ENCODE measurements at regions not wholly inside any gene's neighbourhood (a gene's known extent, or its start where the extent isn't known, plus 50 kb on each side); places are given as distances from the start of the nearest gene placed in this dataset.

DNA sequence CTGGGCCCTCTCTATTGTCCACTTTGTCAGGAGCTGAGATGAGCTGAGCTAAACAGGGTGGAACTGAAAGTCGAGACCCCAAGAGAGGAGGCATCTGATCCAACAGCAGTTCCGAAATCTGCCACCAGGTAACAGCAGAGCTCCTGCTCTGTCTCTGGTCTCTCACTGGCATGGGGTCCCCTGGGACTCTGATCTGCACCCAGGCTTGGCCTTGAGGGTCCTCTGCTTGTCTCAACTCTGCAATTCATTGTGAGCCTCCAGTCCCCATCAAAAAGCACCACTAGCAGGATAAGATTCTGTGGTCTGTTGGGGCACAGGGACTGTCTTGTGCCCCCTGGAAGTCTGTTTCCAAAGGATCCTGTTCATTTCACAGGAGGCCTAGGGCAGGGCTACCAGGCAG, 62.5 kb upstream of the TOP1 start:
- TF ChIP-seq ZFP30 (CRISPR knock-in tag; IDR thresholded peaks at IDR 0.05) (no peak), CSRNP3 (CRISPR knock-in tag; IDR thresholded peaks at IDR 0.05) (no peak), ZNF8 (CRISPR knock-in tag; IDR thresholded peaks at IDR 0.05) (no peak), ZNF565 (CRISPR knock-in tag; conservative IDR thresholded peaks at IDR 0.05; ENCODE audit: low read depth) (no peak), ISL1 (CRISPR knock-in tag; IDR thresholded peaks at IDR 0.05) (no peak)
- no peak for ATAC-seq

DNA sequence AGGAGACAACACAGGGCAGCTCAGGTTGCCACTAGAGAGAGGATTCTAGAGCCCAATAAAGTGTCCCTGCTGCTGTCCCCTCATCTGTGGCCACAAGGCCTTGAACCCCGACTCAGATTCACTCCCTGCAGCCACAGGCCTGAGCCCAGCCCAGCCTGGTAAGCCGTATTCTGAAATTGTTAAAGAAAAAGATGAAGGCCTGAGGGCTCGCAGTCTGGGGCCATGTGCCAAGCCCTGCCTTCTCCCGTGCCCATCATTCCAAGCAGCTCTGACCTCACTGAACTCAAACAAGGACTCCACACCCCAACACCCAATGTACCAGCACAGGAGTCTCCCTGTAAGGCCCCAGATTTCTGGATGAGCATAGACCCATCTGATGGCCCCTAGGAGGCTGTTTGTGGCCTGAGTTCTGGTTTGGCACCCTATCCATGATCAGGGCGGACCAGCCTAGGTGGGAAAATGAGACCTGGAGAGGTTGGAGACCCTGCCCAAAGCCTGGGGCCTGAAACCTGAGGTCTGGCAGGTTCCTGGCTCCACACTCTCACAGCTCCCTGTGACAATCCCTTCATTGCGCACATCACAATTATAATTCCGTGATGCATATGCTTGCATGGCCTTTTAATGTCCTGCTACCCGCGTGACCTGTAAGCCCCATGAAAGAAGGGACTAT, 62.0 kb upstream of the TOP1 start:
- no peak for TF ChIP-seq ISL1 (CRISPR knock-in tag; IDR thresholded peaks at IDR 0.05)
- no peak for ATAC-seq

DNA sequence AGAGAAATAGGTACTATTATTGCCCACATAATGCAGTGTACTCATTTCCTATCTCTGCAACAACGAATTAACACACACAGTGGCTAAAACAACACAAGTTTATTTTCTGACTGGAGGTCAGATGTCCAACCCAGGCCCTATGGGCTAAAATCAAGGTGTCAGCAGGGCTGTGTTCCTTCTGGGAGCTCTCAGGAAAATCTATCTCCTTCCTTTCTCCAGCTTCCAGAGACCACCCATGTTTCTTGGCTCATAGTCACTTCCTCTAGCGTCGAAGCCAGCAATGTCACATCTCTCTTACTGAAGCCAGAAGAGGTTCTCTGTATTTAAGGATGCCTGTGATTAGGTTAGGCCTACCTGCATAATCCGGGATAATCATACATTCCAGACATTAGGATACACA, 60.9 kb upstream of the TOP1 start:
- no peak for ATAC-seq

DNA sequence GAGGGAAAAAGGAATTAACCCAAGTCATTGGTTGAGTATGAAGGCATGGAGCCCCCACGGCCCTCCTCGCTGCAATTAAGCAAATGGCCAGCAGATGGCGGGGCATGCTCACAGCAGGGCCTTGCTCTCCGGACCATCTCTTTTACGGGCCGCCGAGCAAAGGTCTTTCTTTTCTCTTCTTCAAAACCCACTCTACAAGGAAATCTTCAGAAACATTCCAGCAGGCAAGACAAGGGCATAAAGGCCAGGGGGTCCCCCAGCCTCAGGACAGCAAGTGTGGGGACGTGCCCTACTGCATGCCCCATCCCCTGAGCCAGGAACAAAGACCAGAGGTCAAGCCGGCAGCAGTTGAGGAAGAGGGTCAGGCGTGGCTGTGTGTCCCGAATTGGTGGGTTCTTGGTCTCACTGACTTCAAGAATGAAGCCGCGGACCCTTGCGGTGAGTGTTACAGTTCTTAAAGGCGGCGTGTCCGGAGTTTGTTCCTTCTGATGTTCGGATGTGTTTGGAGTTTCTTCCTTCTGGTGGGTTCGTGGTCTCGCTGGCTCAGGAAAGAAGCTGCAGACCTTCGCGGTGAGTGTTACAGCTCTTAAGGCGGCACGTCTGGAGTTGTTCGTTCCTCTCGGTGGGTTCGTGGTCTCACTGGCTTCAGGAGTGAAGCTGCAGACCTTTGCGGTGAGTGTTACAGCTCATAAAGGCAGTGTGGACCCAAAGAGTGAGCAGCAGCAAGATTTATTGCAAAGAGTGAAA, 59.6 kb upstream of the TOP1 start:
- peak; percentile 99 for ATAC-seq

More for the DNA sequence above, 60.9 kb upstream of the TOP1 start:
- TF ChIP-seq BACH2 (CRISPR knock-in tag; IDR thresholded peaks at IDR 0.05; ENCODE audit: borderline replicate concordance) (no peak), CSRNP3 (CRISPR knock-in tag; IDR thresholded peaks at IDR 0.05) (no peak), ARNTL (CRISPR knock-in tag; IDR thresholded peaks at IDR 0.05; ENCODE audit: borderline replicate concordance, low read depth) (no peak), TOX (CRISPR knock-in tag; IDR thresholded peaks at IDR 0.05; ENCODE audit: borderline replicate concordance) (no peak), TCF4 (CRISPR knock-in tag; IDR thresholded peaks at IDR 0.05; ENCODE audit: borderline replicate concordance) (no peak), ZC3H10 (CRISPR knock-in tag; IDR thresholded peaks at IDR 0.05) (no peak), RARB (CRISPR knock-in tag; IDR thresholded peaks at IDR 0.05) (no peak), OSR1 (CRISPR knock-in tag; IDR thresholded peaks at IDR 0.05) (no peak), ZNF8 (CRISPR knock-in tag; IDR thresholded peaks at IDR 0.05) (no peak), PPARA (CRISPR knock-in tag; IDR thresholded peaks at IDR 0.05; ENCODE audit: borderline replicate concordance) (no peak), ZNF565 (CRISPR knock-in tag; conservative IDR thresholded peaks at IDR 0.05; ENCODE audit: low read depth) (no peak), ESRRG (CRISPR knock-in tag; IDR thresholded peaks at IDR 0.05) (no peak), SNAI2 (CRISPR knock-in tag; IDR thresholded peaks at IDR 0.05) (no peak), ZFP30 (CRISPR knock-in tag; IDR thresholded peaks at IDR 0.05) (no peak)
- TF ChIP-seq, protein P1, sequence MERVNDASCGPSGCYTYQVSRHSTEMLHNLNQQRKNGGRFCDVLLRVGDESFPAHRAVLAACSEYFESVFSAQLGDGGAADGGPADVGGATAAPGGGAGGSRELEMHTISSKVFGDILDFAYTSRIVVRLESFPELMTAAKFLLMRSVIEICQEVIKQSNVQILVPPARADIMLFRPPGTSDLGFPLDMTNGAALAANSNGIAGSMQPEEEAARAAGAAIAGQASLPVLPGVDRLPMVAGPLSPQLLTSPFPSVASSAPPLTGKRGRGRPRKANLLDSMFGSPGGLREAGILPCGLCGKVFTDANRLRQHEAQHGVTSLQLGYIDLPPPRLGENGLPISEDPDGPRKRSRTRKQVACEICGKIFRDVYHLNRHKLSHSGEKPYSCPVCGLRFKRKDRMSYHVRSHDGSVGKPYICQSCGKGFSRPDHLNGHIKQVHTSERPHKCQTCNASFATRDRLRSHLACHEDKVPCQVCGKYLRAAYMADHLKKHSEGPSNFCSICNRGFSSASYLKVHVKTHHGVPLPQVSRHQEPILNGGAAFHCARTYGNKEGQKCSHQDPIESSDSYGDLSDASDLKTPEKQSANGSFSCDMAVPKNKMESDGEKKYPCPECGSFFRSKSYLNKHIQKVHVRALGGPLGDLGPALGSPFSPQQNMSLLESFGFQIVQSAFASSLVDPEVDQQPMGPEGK (CRISPR knock-in tag; IDR thresholded peaks at IDR 0.05; ENCODE audit: borderline replicate concordance) = no peak
- TF ChIP-seq, protein P2, sequence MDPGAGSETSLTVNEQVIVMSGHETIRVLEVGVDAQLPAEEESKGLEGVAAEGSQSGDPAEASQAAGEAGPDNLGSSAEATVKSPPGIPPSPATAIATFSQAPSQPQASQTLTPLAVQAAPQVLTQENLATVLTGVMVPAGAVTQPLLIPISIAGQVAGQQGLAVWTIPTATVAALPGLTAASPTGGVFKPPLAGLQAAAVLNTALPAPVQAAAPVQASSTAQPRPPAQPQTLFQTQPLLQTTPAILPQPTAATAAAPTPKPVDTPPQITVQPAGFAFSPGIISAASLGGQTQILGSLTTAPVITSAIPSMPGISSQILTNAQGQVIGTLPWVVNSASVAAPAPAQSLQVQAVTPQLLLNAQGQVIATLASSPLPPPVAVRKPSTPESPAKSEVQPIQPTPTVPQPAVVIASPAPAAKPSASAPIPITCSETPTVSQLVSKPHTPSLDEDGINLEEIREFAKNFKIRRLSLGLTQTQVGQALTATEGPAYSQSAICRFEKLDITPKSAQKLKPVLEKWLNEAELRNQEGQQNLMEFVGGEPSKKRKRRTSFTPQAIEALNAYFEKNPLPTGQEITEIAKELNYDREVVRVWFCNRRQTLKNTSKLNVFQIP (CRISPR knock-in tag; IDR thresholded peaks at IDR 0.05; ENCODE audit: borderline replicate concordance, low read depth) = no peak
- TF ChIP-seq, protein P3, sequence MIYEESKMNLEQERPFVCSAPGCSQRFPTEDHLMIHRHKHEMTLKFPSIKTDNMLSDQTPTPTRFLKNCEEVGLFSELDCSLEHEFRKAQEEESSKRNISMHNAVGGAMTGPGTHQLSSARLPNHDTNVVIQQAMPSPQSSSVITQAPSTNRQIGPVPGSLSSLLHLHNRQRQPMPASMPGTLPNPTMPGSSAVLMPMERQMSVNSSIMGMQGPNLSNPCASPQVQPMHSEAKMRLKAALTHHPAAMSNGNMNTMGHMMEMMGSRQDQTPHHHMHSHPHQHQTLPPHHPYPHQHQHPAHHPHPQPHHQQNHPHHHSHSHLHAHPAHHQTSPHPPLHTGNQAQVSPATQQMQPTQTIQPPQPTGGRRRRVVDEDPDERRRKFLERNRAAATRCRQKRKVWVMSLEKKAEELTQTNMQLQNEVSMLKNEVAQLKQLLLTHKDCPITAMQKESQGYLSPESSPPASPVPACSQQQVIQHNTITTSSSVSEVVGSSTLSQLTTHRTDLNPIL (CRISPR knock-in tag; IDR thresholded peaks at IDR 0.05; ENCODE audit: low read depth) = no peak
